CD4-positive, alpha-beta T cell (primary cell): ENCODE measurements at regions not wholly inside any gene's neighbourhood (a gene's known extent, or its start where the extent isn't known, plus 50 kb on each side); places are given as distances from the start of the nearest gene placed in this dataset.

Experiments used
- ATAC-seq: fragments of 200-7000 bp; cut with Tn5 transposase; one replicate; pipeline ENCODE4 v1.10.0; 2022; ENCODE audit warnings: mild to moderate bottlenecking; ENCODE audit not compliant: poor library complexity
- CTCF ChIA-PET: fragments of 350-600 bp; sonication (Branson Sonifier 250); formaldehyde crosslinking; loops from one replicate; lab custom pipeline; 2021; ENCODE audit warnings: antibody characterized with exemption, inconsistent platforms; lab: Charles Lee
- POLR2A ChIA-PET: fragments of 350-600 bp; sonication (Branson Sonifier 250); formaldehyde crosslinking; loops from one replicate; lab custom pipeline; 2021; ENCODE audit warnings: antibody characterized with exemption, inconsistent platforms; lab: Charles Lee
- DNase-seq, 14 experiments: peaks; one replicate each; pipeline ENCODE4 v3.0.0-alpha.2; 2013 to 2020; ENCODE audit warnings: mixed read lengths in 2 of 14
- H3K27ac ChIP-seq, 2 donors: one replicate each; pipeline versions ENCODE4 v1.5.1 to v1.7.0; 2013; ENCODE audit warnings: low read length in 2 of 2, low read depth in 1 of 2, mild to moderate bottlenecking in 1 of 2
- H3K27me3 ChIP-seq, 2 experiments: 1 replicate in 1 of 2; 2 replicates in 1 of 2; pipeline versions ENCODE4 v1.6.1 to v1.7.0; 2013; ENCODE audit warnings: low read length in 2 of 2, control low read depth in 1 of 2, mild to moderate bottlenecking in 1 of 2, moderate library complexity in 1 of 2; ENCODE audit not compliant: insufficient read depth in 2 of 2, control insufficient read depth in 1 of 2
- H3K36me3 ChIP-seq: one replicate; pipeline ENCODE4 v1.6.1; 2013; ENCODE audit warnings: low read length, control low read depth; ENCODE audit not compliant: insufficient read depth
- H3K4me1 ChIP-seq: one replicate; pipeline ENCODE4 v1.6.1; 2013; ENCODE audit warnings: low read length, control low read depth; ENCODE audit not compliant: insufficient read depth
- H3K4me3 ChIP-seq: one replicate; pipeline ENCODE4 v1.5.1; 2013; ENCODE audit warnings: mild to moderate bottlenecking, low read length, moderate library complexity
- H3K9me3 ChIP-seq, 2 experiments: 1 replicate in 1 of 2; 2 replicates in 1 of 2; pipeline versions ENCODE4 v1.6.1 to v1.7.0; 2013; ENCODE audit warnings: low read length in 2 of 2, mild to moderate bottlenecking in 2 of 2, control low read depth in 1 of 2, moderate library complexity in 1 of 2; ENCODE audit not compliant: control insufficient read depth in 1 of 2, insufficient read depth in 1 of 2
- H3K27ac Mint-ChIP-seq: one replicate; pipeline ENCODE4 v1.8.0; 2020; ENCODE audit warnings: mixed read lengths
- H3K27me3 Mint-ChIP-seq: one replicate; pipeline ENCODE4 v1.8.0; 2021; ENCODE audit warnings: mixed read lengths
- H3K36me3 Mint-ChIP-seq: one replicate; pipeline ENCODE4 v1.8.0; 2021; ENCODE audit warnings: low read depth, mixed read lengths
- H3K4me1 Mint-ChIP-seq: one replicate; pipeline ENCODE4 v1.8.0; 2021; ENCODE audit warnings: low read depth, mixed read lengths
- H3K4me3 Mint-ChIP-seq: one replicate; pipeline ENCODE4 v1.8.0; 2020; ENCODE audit warnings: mild to moderate bottlenecking, mixed read lengths
- H3K9me3 Mint-ChIP-seq: one replicate; pipeline ENCODE4 v1.8.0; 2020; ENCODE audit warnings: mixed read lengths
- CTCF ChIP-seq: fragments of 200-600 bp; IDR thresholded peaks from one replicate; pipeline ENCODE4 v1.8.0; 2022; ENCODE audit warnings: antibody characterized with exemption, mild to moderate bottlenecking
- intact Hi-C, 2 experiments: fragments of 100-400 bp; cut with DNase I in 1 of 2; cut with micrococcal nuclease in 1 of 2; formaldehyde crosslinking; loops; one replicate each; pipeline versions ENCODE4 v1.15.1 to v1.9.0; 2023 to 2025; cut with DNase I, micrococcal nuclease

GRCh38 chr1:116224111-116224510 lies 112.9 kb downstream of the MAB21L3 start:
- Histone ChIP-seq H3K27ac (no peak overlapping the region), H3K4me3 (no peak overlapping the region), H3K27me3 (no peaks in the 10 kb centered on the region), H3K4me1 (no peaks in the 10 kb centered on the region), H3K36me3 (no peaks in the 10 kb centered on the region), H3K9me3 (no peaks in the 10 kb centered on the region)
- Mint-ChIP-seq H3K36me3 (no peaks in the 10 kb centered on the region), H3K27ac (no peak overlapping the region), H3K4me1 (peaks cover 4% of the 10 kb centered on the region), H3K4me3 (no peak overlapping the region), H3K27me3 (no peaks in the 10 kb centered on the region), H3K9me3 (no peaks in the 10 kb centered on the region)
- ChIA-PET CTCF (no interaction called here), POLR2A (no interaction called here)
- no peak for ATAC-seq
- intact Hi-C loops: no loop called here
- TF ChIP-seq CTCF: no peak
- no peak for DNase-seq

DNA sequence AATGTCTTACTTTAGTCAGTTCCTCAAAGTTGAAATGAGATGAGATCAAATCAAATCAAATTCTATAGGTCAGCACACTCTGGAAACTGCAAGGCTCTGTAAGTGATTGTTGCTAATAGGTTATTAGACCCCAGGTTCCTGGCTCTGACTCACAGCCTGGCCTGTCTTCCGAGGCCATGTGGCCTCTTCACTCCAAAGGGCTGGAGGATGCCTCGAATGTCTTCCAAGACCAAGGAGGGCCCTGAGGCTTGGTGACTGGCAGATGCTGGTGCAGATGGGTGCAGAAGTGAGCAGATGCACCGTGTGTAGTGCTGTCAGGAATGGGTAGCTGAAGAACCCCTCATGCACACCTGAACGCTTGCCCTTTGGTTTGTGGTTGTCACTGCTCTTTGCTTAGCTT lies 113.4 kb downstream of the MAB21L3 start:
- no peak overlapping the region for H3K27ac ChIP-seq
- no peaks in the 10 kb centered on the region for H3K27me3 ChIP-seq
- intact Hi-C loops: no loop called here
- DNase-seq: no peak
- no peak for TF ChIP-seq CTCF
- ChIA-PET POLR2A (no interaction called here), CTCF (no interaction called here)
- Mint-ChIP-seq H3K36me3 (no peaks in the 10 kb centered on the region), H3K9me3 (no peaks in the 10 kb centered on the region), H3K27ac (no peak overlapping the region), H3K27me3 (no peaks in the 10 kb centered on the region), H3K4me1 (peaks cover 4% of the 10 kb centered on the region), H3K4me3 (no peak overlapping the region)
- no peak overlapping the region for H3K4me3 ChIP-seq
- H3K4me1 ChIP-seq: no peaks in the 10 kb centered on the region
- H3K9me3 ChIP-seq: no peaks in the 10 kb centered on the region
- no peaks in the 10 kb centered on the region for H3K36me3 ChIP-seq
- no peak for ATAC-seq

DNA sequence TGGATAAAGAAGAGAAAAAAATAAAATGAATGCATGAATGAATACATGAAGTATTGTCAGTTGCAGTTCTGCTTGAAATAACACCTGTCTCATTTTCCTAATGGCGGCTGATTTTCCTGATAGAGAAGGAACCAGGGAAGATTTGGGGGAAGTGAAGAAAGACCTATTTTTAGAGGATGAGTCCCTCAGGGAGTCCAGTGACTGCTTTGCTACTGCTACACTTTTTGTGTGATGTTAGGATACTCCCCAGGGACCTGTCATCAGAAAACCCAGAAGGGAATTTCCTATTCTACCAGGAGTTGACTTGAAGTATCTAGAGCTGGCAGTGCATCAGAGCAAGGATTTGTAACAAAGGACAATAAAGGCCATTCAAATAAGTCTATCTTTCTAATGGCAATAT lies 114.8 kb downstream of the MAB21L3 start:
- no peaks in the 10 kb centered on the region for H3K27me3 ChIP-seq
- no peaks in the 10 kb centered on the region for H3K36me3 ChIP-seq
- peaks cover 7% of the 10 kb centered on the region for H3K4me1 ChIP-seq
- no peak overlapping the region for H3K27ac ChIP-seq
- H3K4me3 ChIP-seq: no peak overlapping the region
- Mint-ChIP-seq H3K27ac (no peak overlapping the region), H3K27me3 (no peaks in the 10 kb centered on the region), H3K9me3 (no peaks in the 10 kb centered on the region), H3K4me3 (no peak overlapping the region), H3K36me3 (no peaks in the 10 kb centered on the region), H3K4me1 (peaks cover 10% of the 10 kb centered on the region)
- DNase-seq (no peak), ATAC-seq (no peak)
- intact Hi-C loops: no loop called here
- TF ChIP-seq CTCF: no peak
- CTCF ChIA-PET: no interaction called here
- POLR2A ChIA-PET: no interaction called here
- no peaks in the 10 kb centered on the region for H3K9me3 ChIP-seq
